NCI-H82 treated with DMSO at 0.1 percent for 48 hours (cell line): ENCODE measurements at regions not wholly inside any gene's neighbourhood (a gene's known extent, or its start where the extent isn't known, plus 50 kb on each side); places are given as distances from the start of the nearest gene placed in this dataset.
"Not testable (repeated sequence)": the region's sequence is repeated elsewhere in the genome, so short reads cannot be mapped to it uniquely, and the experiment has no call there.

Source experiments
- DNase-seq: peaks from one replicate; lab custom pipeline; 2025; ENCODE audit not compliant: unreplicated experiment; lab: John Stamatoyannopoulos, UW

- DNase-seq, result no peak
Measured at GRCh38 chr22:27323661-27324060, 477.9 kb downstream of the MN1 start.

- DNase-seq, result not testable (repeated sequence)
Measured at GRCh38 chr22:27324908-27325307, 476.6 kb downstream of the MN1 start.

- DNase-seq, result no peak
Measured at GRCh38 chr22:27327497-27327896, 474.1 kb downstream of the MN1 start.

GRCh38 chr22:27327981-27328721, 473.4 kb downstream of the MN1 start:
- DNase-seq, result no peak

DNA sequence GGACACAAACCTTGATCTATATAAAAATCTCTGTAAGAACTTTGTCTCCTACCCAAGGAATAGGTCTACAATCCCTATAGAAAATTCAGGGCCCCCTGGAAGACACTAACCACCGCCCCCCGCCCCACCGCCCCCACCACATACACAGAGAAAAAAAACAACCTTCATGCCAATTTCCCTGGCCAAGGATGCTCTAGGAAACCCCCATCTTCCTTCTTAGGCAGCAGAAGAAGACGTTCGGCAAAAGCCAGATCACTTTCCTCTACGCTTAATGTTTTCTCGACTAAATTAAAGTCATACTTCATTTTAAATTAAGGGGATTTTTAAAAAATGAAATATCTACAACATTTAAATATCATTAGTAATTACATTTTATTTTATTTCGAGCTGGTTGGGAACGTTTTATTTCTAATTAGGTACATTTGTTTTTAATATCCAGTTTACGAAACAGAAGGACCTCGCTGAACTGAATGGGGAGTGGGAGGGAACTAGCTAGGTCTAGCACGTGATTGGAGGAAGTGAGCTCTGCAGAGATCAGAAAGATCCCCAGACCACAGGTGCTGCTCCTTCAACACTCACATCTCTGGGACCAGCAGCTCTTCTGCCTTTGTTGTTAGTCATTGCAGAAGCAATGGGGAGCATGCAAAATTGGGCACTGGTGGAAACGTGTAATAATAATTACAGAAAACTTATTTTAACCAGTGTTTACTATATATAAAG, 472.3 kb downstream of the MN1 start:
- DNase-seq, result no peak

DNA sequence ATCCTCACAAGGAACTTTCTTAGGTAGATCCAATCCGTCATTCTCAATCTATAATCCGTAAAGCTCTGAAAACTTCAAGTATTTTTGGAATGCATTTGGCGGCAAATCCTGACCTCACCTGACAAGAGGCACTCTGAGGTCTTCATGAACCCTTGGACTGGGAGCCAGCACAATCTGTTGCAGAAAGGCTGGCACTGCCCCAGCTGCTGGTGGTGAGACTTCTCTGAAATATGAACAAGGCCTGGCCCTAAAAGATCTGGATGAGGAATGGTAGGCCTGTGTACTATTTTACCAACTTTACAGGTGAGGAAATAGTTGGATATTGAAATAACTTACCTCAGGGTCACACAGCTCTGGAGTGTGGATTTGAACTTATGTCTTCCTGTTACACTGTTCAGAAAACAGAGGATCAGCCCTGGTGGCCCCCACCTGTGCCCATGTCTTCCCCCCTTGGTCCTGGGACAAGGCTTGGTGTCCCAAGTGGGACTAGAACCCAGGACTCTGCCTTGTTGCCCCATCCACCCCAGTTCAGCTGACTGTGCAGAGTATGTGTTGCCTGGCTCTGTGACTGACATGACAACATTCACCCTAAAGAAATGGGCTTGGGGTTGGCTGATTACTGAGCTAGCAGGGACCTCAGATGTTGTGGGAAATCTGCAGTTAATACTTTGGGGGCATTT, 471.4 kb downstream of the MN1 start:
- no peak for DNase-seq

DNA sequence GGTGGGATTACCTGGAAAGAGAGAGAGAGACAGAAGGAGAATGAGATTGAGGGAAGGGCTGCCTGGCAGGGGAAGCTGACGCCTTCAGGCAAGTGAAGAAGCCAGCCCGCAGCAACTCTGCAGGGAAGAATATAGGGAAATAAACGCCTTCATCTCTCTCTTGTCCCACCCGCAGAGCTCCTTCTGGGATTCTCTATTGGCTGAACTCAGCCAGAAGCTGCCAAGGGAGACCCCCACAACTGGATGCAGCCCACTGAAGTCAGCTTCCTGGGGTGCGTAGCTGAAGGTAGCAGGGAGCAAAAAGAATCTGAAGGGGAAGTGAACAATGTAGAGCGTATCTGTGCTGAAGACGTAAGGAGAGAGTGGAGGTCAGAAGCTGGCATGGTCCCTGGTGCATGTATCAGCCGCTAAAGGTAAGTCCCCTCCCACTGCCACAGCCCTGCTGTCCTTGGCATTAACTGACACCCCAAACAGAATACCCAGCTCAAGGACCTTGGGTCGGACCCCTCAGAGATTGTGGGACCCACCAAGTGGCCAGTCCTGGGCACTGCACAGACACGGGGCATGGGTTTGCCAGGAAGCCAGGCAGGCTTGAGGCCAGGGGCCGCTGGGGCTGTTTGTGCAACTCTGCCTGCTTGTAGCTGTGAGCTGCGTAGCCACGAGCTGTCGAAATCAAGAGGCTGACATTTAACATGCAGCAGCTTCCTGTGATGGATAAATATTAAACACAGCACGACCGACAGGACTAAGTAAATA, 469.9 kb downstream of the MN1 start:
- no peak for DNase-seq

DNA sequence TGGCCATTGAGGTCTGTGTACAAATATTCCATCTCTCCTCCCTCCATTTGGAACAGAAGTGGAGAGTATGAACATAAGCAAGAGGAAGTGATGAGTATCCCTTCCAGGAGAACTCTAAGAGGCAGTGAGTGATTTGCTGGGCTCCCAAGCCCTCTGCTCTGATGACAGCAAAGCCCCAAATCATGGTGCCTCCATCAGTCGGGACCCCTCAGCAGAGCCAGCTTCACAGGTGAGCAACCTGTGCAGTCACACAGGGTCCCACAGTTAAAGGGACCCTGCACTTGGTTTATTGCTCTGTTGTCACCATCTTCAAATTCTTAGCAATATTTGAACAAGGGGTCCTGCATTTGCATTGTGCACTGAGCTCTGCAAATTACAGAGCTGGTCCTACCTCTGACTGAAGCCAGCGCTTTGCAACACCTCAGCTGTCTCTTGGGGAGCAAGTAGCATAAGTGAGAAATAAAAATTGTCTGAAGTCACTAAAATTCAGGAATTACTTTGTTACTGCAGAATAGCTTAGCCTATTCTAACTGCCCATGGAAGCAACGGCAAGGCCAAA, 466.4 kb downstream of the MN1 start:
- no peak for DNase-seq

DNA sequence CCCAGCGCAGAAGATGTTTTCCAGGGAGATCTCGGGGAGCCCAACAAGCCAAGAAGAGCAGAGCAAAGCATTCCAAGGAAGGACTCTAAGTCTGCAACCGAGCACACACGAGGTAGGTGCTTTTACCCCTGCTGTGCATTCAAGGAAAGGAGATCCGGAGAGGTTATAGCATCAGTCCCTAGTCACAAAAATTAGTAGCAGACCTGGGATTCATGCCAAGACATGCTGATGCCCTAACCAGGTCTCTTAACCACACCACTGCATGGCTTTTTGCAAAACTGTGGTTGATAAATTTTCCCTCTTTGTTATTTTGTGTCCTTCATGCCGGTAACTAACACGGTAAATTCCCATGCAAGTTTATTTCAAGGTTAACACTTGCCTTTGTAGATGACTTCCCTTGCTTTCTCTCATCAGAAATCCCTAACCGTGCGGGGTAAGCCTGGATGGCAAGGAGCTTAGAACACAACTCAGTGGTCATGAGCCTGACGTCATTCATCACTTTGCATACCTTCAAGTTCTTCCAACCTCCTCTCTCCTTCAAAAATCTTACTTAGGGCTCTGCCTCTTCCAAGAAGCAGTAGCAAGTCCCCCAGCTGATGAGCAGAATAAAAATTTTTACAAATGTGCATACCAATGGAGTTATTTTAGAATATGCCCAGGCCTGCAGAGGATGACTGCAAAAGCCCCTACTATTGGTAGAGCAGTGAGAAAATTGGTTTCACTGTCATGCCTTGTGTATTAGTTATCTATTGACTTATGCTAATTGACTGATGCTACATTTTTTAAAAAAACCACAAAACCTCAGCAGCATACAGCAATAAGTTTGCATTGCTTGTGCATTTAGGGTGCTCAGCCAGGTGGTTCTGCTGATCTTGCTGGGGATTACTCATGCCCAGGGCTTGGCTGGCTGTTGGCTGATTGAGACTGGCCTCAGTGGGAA, 465.1 kb downstream of the MN1 start:
- DNase-seq, result no peak

GRCh38 chr22:27337676-27338075, 463.9 kb downstream of the MN1 start:
- no peak for DNase-seq

DNA sequence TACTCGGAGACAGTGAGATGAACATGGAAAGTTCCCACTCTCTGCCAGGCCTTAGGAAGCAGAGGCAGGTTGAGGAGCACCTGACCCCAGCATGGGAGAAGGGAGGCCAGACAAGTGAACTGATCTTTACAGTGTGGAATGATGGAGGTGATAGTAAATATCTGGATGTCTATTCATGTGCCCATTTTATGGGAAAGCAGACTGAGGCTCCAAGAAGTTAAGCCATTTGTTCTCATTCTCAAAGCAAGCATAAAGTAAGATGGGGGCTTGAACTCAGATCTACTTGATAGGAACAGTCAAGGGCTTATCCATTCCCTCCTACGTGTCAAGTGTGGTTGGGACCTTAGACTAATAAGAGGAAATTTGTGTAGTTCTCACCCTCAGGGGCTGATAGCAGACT, 461.5 kb downstream of the MN1 start:
- no peak for DNase-seq

- DNase-seq, result no peak
Measured at GRCh38 chr22:27344546-27344945, 457.0 kb downstream of the MN1 start.

- no peak for DNase-seq
Measured at GRCh38 chr22:27345691-27346090, 455.9 kb downstream of the MN1 start.

DNA sequence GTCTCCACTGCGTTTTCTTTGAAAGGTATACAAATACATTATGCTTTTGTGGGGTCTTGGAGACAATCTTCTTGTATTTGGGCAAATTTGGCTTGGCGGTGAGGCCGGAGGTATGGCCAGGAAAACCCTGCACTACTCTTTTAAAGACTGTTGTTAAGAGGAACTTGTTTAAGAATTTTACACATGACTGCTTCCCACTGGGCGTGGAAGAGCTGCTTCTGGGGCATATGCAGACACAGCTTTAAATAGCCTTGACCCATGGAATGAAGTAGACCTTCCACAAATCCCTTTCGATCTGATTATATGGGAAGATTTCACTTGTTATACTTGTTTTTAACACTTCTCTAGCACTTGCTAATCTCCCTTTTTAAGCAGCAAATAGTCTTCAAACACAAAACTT, 453.6 kb downstream of the MN1 start:
- DNase-seq, result no peak

GRCh38 chr22:27348634-27349033, 452.9 kb downstream of the MN1 start:
- DNase-seq, result no peak

DNA sequence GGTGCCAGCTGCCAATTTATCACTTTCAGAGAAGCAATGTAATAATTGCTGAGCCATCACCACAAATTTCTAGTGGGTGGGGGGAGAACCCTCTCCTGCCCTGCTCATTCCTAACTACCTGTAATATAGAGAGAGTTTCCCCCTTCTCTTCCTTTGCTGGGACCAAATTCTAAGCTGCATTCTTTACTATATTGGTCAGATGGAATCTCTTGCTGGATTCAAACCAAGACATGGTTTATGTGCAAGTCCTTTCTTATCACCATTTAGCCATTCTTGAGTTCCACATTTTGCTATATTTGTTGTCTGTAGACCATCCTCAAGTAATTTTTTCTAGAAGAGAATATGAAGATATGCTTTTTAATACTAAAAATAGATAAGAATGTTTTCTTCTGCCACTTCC, 452.1 kb downstream of the MN1 start:
- DNase-seq, result no peak

- no peak for DNase-seq
Measured at GRCh38 chr22:27350306-27350705, 451.2 kb downstream of the MN1 start.

GRCh38 chr22:27352426-27352825, 449.1 kb downstream of the MN1 start:
- no peak for DNase-seq

GRCh38 chr22:27358096-27358870, 443.3 kb downstream of the MN1 start:
- no peak for DNase-seq
